ENCODE measurements at regions not wholly inside any gene's neighbourhood (a gene's known extent, or its start where the extent isn't known, plus 50 kb on each side); places are given as distances from the start of the nearest gene placed in this dataset.

DNA sequence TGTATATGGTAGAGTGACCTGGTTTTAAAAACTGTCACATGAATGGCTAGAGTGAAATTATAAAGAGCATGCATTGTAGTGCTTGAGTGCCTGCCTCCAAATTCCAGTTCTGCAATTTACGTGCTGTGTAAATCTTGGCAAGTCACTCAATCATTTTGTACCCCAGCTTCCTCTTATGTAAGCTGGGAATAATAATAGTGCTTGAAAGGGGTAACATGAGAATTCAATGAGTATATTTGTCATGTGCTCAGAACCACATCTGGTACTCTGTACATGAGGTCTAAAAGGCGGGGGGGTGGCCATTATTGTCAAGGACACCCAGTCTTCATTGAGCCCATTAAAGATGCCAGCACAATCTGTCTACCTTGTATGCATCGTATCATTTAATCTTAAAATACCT, 214.8 kb downstream of the MC4R start:
- Histone ChIP-seq H3K27me3 (ENCODE audit: insufficient read depth in 3 of 3, low read length in 2 of 3) (no peaks in the 10 kb centered on the region), H3K27ac (no peak overlapping the region), H3K4me1 (no peaks in the 10 kb centered on the region), H3K9me3 (no peaks in the 10 kb centered on the region), H3K36me3 (ENCODE audit: insufficient read depth in 1 of 2, low read depth in 1 of 2) (no peaks in the 10 kb centered on the region), H3K4me3 (no peak overlapping the region)
- no peak for TF ChIP-seq CTCF (IDR thresholded peaks at IDR 0.05)
- ATAC-seq (no peak), DNase-seq (no peak)
- WGBS, 3 donors: 46 to 53% (median 50%) methylated on average over 3 of the region's 3 CpGs
- intact Hi-C loops (cut with DNase I): no loop called here

DNA sequence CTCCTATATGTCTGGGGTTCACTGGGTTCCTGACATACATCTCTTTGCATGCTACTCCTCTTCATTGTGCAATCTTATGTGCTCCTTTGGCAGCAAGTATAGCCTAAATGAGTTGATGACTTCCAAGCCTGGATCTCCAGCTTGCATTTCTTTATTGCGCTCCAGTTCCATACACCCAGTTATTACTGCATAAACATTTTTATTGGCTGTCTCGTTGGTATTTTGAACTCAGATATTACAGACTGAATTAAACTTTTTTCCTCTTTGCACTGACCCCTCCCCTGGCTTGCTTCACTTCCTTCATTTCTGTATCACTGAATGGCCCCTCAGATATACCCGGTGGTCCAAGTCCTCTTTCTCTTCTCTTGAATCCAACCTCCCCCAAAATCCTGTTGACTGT, 219.2 kb downstream of the MC4R start:
- H3K27ac ChIP-seq: no peak overlapping the region
- TF ChIP-seq CTCF (IDR thresholded peaks at IDR 0.05): no peak
- H3K36me3 ChIP-seq (ENCODE audit: insufficient read depth in 1 of 2, low read depth in 1 of 2): no peaks in the 10 kb centered on the region
- H3K27me3 ChIP-seq (ENCODE audit: insufficient read depth in 3 of 3, low read length in 2 of 3): no peaks in the 10 kb centered on the region
- H3K4me3 ChIP-seq: no peak overlapping the region
- H3K4me1 ChIP-seq: no peaks in the 10 kb centered on the region
- intact Hi-C loops (cut with DNase I): no loop called here
- WGBS, 3 donors: 90 to 94% (median 92%) methylated on average over 3 of the region's 3 CpGs
- ATAC-seq (no peak), DNase-seq (no peak)
- H3K9me3 ChIP-seq: no peaks in the 10 kb centered on the region

DNA sequence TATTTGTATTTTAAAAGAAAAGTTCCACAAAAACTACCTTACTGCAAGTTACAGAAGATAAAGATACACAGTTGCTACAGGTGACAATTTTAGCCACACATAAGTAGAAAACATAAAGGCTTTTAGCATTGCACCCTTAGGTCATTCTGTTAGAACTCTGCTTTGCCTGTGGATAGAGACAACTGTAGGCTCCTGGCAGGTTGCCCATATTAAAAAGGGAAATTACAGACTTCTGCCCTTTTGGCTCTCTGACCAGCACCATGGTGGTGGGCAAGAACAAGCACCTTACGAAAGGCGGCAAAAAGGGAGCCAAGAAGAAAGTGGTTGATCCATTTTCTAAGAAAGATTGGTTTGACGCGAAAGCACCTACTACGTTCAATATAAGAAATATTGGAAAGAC, 223.3 kb downstream of the MC4R start:
- DNase-seq (no peak), ATAC-seq (no peak)
- Histone ChIP-seq H3K4me1 (no peaks in the 10 kb centered on the region), H3K4me3 (no peak overlapping the region), H3K9me3 (no peaks in the 10 kb centered on the region), H3K27ac (no peak overlapping the region), H3K27me3 (ENCODE audit: insufficient read depth in 3 of 3, low read length in 2 of 3) (no peaks in the 10 kb centered on the region), H3K36me3 (ENCODE audit: insufficient read depth in 1 of 2, low read depth in 1 of 2) (no peaks in the 10 kb centered on the region)
- no peak for TF ChIP-seq CTCF (IDR thresholded peaks at IDR 0.05)
- 94 to 96% (median 95%) methylated on average over 5 of the region's 5 CpGs for WGBS, 3 donors
- intact Hi-C loops (cut with DNase I): no loop called here

DNA sequence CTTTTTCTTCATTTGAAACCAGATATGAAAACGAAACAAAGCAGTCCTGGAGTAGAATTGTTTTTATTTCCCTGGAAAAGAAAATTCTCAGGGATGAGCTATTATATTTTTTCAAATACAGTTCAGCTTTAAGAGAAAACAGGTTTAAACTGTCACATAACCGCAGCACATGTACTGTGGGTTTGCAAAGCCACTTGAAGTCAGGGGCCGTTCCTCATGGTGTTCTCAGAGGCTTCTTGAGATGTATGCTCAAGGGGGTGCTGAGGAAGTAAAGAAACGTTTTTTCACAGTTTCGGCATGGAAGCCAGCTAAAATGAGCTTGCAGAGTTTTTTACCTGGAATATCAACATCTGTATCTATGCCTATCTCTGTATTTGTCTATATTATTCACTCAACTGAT, 225.3 kb downstream of the MC4R start:
- no peak for TF ChIP-seq CTCF (IDR thresholded peaks at IDR 0.05)
- no peak overlapping the region for H3K4me3 ChIP-seq
- no peaks in the 10 kb centered on the region for H3K4me1 ChIP-seq
- intact Hi-C loops (cut with DNase I): no loop called here
- H3K9me3 ChIP-seq: no peaks in the 10 kb centered on the region
- H3K36me3 ChIP-seq (ENCODE audit: insufficient read depth in 1 of 2, low read depth in 1 of 2): no peaks in the 10 kb centered on the region
- no peak for DNase-seq
- WGBS, 3 donors: 62 to 69% (median 65%) methylated on average over 5 of the region's 5 CpGs
- no peak overlapping the region for H3K27ac ChIP-seq
- no peaks in the 10 kb centered on the region for H3K27me3 ChIP-seq (ENCODE audit: insufficient read depth in 3 of 3, low read length in 2 of 3)
- ATAC-seq: no peak

GRCh38 chr18:60146220-60146960, 226.2 kb downstream of the MC4R start:
- Histone ChIP-seq H3K4me3 (no peak overlapping the region), H3K27me3 (ENCODE audit: insufficient read depth in 3 of 3, low read length in 2 of 3) (no peaks in the 10 kb centered on the region), H3K27ac (no peak overlapping the region), H3K9me3 (no peaks in the 10 kb centered on the region), H3K4me1 (no peaks in the 10 kb centered on the region), H3K36me3 (ENCODE audit: insufficient read depth in 1 of 2, low read depth in 1 of 2) (no peaks in the 10 kb centered on the region)
- intact Hi-C loops (cut with DNase I): no loop called here
- 87 to 93% (median 90%) methylated on average over 11 of the region's 11 CpGs for WGBS, 3 donors
- ATAC-seq: no peak
- no peak for TF ChIP-seq CTCF (IDR thresholded peaks at IDR 0.05)
- DNase-seq: no peak

Measured in psoas muscle (tissue), 7 donors.